H1 (cell line): ENCODE measurements at regions not wholly inside any gene's neighbourhood (a gene's known extent, or its start where the extent isn't known, plus 50 kb on each side); places are given as distances from the start of the nearest gene placed in this dataset.

Experiments
- GTF2F1 ChIP-seq: IDR thresholded peaks from 2 replicates; pipeline ENCODE4 v1.6.1; 2012; ENCODE audit warnings: low read depth, low read length, improper control_type of control experiment, borderline replicate concordance
- JUND ChIP-seq: IDR thresholded peaks from 2 replicates; pipeline ENCODE4 v1.6.1; 2011; ENCODE audit warnings: mild to moderate bottlenecking, improper control_type of control experiment, low read length
- KDM1A ChIP-seq: fragments of 200-600, 300-600 bp; sonication (generic); IDR thresholded peaks from 2 replicates; pipeline ENCODE4 v1.7.1; 2016; ENCODE audit warnings: mild to moderate bottlenecking, low read length, borderline replicate concordance
- POU5F1 ChIP-seq: IDR thresholded peaks from 2 replicates; pipeline ENCODE4 v1.6.1; 2011; ENCODE audit warnings: low read depth, mild to moderate bottlenecking, low read length, moderate library complexity

DNA sequence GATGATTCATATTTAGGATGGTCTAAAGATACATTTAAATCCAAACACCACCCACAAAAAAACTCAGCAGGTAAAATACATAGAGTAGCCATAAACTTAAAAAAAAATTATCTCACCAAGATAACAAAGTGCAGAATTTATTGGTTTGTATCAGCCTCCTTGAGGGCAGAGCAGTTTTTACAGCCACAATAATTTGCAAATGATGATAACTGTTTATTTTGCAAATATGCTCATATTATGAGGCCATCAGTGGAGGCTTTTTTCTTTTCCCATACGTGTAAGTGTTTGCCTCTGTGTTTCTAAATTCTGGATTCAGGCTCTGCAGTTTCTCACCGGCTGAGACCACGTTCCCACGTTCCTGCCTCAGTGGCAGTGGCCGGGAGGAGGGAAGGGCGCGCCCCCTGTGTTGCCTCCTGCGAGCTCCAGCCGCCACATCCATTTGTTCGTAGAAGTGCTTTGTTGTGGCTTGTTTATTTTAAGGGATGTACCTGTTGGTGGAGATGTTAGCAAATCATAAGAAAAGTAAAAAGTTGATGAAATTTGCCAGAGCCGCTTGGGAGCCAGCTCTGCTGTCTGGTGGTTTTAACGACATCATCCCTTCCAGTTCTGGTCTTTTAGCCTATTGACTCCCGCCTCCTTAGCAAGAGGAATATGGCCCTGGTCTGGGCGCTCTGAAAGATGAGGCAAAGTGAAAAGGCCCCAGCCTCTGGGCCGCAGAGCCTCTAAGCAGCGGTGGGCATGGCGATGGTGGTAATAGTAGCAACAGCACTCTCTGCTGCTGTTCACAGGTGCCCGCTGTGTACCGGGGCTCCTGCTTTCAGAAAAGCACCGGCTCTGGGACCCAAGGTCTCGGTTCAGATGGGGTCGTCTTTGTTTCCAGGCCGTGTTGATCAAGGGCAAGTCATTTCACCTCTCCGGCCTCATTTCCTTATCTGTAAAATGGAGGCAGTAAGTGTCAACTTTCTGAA lies 66.7 kb upstream of the PPARA start (continued):
- TF ChIP-seq KDM1A (no peak), POU5F1 (no peak), JUND (no peak), GTF2F1 (no peak)
